G401 (cell line): ENCODE measurements at regions not wholly inside any gene's neighbourhood (a gene's known extent, or its start where the extent isn't known, plus 50 kb on each side); places are given as distances from the start of the nearest gene placed in this dataset.
"Not testable (repeated sequence)": the region's sequence is repeated elsewhere in the genome, so short reads cannot be mapped to it uniquely, and the experiment has no call there.

Experiments used
- DNase-seq: peaks from one replicate; pipeline ENCODE4 v3.0.0-alpha.2; 2015; ENCODE audit warnings: low spot score
- in situ Hi-C: cut with HindIII; loops from 2 replicates; pipeline ENCODE4 v1.10.0; 2016; ENCODE audit warnings: low sequenced_read_pairs, mixed read lengths

DNA sequence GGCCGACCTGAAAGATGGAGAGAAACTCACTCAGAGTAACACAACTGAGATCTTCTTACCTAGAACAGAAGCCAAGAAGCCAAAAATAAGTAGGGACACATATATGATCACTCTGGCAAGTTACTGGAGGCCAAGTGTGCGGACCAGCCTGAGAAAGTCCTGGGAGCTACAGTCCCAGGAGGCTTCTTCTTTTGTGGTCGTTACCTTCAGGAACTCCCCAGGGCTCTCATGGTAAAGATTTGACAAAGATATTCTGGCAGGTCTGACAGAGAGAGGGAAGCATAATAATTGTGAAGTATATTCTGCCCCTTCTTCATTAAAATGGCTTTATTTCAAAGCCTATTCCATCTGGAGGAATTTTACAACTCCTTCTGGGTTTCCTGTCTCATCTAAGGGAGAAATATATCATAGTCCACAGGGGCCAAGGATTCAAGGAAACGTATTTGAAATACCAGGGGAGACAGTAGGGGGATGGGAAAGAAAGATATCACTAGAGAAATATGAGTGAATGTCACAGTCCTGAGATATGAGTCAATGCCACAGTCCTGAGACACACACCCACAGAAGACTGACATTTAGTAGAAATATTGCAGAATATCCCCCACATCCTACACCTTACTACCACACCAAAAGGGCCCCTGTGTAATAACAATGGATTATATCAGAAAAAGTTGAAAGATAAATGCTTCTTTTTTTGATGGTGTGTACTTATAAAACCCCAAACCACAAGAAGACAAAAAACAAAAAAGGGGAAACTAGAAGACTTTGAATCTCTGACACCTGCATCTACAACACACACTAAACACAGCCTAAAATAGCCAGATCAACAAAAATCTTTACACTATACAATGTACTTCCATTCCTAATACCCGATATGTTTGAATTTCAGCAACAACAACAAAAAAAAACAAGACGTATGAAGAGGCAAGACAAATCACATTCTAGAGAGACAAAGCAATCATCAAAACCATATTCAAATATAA lies 594.2 kb upstream of the NRG3 start:
- in situ Hi-C loops, result no loop called here

GRCh38 chr10:81288544-81288943 lies 586.5 kb upstream of the NRG3 start:
- DNase-seq, result no peak
- in situ Hi-C loops, result no loop called here

More for the DNA sequence above, 594.2 kb upstream of the NRG3 start:
- no peak for DNase-seq

DNA sequence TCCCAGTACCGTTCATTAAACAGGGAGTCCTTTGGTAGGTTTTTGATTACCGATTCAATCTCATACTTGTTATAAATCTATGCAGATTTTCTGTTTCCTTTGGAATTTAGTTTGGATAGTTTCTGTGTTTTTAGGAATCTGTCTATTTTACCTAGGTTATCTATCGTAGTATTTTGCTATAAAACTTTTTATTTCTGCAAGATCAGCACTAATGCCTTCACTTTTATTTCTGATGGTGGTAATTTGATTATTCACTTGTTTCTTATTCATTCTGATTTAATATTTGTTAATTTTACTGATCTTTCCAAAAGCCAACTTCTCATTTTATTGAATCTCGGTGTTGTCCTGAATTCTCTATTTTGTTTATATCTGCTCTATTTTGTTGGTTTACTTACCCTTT lies 577.7 kb upstream of the NRG3 start:
- in situ Hi-C loops, result no loop called here
- no peak for DNase-seq

GRCh38 chr10:81303656-81304055 lies 571.3 kb upstream of the NRG3 start:
- in situ Hi-C loops, result no loop called here
- no peak for DNase-seq

DNA sequence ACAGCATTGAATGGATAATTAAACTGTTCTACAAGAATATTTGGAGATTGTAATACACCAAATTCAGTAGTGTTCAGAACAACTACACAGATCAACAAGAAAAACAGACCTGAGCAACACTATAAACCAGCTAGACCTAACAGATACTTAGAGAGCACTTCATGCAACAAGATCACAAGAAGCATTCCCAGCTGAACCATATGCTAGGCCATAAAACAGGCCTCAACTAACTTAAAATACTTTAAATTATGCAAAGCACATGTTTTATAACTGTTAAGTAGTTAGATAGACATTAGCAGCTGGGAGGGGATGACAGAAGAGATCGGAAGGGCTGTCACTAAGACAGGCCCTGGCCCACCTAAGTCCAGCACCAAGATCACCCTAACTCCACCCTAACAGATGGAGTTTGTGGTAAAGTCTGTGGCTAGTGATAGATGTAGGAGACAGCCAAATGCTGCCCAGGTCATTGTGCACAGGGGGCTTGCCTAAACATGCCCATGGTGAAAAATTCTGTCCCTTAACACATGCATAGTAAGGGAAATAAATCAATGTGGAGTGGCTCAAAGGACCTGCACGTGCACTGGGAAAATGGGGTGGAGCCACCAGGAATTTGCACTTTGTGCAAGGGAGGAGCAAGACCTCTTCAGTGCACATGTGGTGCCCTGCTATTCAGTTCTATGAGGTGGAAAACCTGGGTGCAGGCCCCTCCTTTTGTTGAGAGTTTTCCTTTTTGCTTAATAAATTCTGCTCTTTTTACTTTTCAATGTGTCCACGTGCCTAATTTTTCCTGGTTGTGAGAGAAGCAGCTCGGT lies 567.8 kb upstream of the NRG3 start:
- in situ Hi-C loops, result no loop called here
- DNase-seq, result no peak

DNA sequence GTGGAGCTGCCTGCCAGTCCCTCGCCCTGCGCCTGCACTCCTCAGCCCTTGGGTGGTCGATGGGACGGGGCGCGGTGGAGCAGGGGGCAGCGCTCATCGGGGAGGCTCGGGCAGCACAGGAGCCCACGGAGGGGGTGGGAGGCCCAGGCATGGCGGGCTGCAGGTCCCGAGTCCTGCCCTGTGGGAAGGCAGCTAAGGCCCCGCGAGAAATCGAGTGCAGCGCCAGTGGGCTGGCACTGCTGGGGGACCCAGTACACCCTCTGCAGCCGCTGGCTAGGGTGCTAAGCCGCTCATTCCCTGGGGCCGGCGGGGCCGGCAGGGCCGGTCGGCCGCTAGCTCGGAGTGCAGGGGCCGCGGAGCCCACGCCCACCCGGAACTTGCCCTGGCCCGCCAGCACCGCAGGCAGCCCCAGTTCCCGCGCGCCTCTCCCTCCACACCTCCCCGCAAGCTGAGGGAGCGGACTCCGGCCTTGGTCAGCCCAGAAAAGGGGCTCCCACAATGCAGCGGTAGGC lies 565.9 kb upstream of the NRG3 start:
- DNase-seq, result no peak
- in situ Hi-C loops, result no loop called here

- DNase-seq, result no peak
- in situ Hi-C loops, result no loop called here
These were observed 560.5 kb upstream of the NRG3 start for GRCh38 chr10:81314471-81314870.

DNA sequence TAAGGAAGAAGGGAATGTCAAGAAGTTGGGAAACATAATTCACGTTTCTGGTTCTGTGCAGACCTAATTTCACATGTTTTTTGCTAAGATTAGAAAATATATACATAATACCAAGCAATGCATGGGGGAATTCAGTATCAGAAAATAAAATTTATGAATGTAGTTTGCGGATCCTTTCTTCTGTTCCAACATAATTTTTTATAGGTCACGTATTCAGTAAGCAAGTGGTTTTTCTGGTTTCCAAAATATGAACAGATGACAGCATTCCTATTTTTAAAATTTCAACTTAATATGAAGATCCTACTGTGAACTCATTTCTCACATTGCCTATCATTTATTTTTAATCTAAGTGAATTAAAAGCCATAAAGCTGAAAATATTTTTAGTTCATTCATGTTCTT lies 560.0 kb upstream of the NRG3 start:
- no peak for DNase-seq
- in situ Hi-C loops, result no loop called here

DNA sequence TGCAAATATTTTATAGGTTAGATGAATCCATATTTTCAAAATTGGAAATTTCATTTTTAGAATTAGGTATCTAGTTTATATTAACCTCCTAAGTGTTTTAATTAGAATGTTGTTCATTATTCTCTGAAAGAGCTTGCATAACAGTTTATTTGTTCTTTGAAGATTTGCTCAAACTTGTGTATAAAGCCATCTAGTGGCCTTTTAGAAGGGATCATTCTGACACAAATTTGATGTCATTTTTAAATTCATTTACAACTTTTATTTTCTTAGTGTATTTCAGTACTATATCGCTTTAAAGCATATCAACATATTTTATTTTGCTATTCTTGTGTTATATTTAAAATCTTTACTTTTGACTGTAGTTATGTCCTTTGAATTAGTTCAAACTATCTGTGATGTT lies 527.0 kb upstream of the NRG3 start:
- in situ Hi-C loops, result no loop called here

DNA sequence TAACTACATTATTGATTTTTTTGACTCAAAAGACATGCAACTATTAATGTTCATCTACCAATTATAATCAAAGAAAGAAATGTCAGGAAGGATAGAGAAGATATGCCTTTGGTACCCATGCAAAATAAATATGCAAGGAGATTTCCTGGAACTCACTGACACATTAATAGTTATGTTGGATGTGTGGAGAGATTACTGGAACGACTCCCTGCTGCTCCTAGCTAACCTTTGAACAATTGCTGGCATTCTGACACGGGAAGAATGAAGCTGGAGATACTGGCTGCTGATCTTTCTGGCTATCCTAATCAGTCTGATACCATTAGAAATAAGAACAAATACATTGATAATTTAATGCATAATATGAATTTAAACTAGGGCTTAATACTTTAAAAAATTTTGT lies 507.9 kb upstream of the NRG3 start:
- in situ Hi-C loops, result no loop called here
- DNase-seq, result no peak

More for the DNA sequence above, 527.0 kb upstream of the NRG3 start:
- no peak for DNase-seq

DNA sequence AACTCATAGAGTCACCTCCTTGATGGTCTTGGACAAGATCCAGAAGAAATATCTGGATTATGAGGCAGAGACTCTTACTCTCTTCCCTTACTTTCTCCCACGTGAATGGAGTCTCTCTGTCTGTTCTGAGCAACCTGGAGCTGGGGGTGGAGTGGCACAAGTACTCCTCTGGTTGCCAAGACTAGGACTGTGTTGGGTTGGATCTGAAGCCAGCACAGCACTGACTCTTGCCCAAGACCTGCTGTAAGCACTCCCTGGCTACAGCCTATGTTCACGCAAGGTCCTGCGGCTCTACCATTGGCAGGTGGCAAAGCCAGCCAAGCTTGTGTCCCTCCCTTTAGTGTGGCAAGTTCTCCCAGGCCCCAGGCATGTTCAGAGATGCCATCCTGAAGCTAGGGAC lies 488.2 kb upstream of the NRG3 start:
- DNase-seq, result no peak
- in situ Hi-C loops, result no loop called here

DNA sequence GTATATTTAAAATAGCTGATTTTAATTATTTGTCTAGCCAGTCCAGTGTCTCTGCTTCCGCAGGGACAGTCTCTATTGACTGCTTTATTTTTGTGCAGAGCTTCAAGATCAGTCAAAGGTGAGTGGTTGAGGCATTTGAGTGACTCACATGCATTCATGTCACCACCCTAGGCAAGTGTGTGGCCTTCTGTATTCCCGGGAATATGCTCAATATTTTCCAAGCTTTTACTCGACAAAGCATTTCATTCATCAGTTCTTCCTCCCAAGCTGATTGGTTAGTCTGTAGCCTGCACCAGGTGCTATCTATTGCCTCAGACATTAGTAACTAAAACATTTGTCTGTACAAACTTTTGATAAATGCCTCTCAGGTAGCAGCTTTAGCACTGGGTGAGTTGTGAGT lies 471.5 kb upstream of the NRG3 start:
- in situ Hi-C loops, result no loop called here
- DNase-seq, result no peak

GRCh38 chr10:81405399-81405798 lies 469.6 kb upstream of the NRG3 start:
- in situ Hi-C loops, result no loop called here
- DNase-seq, result no peak

- in situ Hi-C loops, result no loop called here
- DNase-seq, result no peak
These were observed 461.0 kb upstream of the NRG3 start for GRCh38 chr10:81414038-81414437.

DNA sequence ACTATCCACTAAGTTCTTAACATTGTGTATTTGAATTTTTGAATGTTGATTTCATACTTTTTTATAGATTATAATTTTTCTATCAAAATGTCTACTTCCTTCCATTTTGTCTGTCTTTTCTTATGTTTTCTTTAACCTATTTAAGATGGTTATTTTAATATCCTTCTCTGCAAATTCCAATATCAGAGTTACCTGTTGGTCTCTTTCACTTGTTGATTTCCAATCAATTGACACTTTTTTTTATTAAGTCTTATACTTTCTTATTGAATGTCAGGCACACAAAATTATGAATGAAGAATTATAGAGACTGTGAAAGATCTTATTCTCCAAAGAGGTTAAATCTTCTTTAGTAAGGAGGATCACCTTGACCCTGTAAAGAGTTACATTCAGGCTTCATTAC lies 448.3 kb upstream of the NRG3 start:
- in situ Hi-C loops, result no loop called here

DNA sequence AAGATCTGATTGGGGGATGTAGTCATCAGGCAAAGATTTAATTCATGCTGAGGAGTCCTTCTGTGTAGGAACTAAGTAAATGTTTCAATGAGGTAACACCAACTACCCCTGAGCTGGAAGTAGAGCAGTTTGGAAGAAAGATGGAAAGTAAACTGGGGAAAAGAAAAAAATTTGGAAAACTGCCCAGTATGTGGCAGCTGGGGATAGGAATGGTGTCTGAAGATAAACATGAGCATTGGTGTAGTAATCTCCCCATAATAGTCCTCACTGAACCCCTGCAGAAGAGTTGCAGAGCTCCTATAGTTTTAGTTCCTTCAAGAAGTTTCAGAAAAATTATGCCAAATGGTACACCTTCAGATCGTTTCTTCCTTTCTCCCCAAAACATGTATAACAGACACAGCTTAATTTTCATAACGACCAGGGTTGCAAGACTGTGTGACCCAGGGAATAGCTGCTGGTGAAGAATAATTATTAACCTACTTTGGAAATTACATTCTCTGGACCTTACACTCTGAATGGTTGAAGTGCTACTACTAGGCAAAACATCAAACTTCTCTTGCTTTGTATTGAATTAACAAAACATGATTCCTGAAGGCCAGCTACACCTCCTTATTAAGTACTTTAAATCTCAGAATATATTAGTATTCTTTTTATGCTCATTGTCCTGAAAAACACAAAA lies 446.4 kb upstream of the NRG3 start:
- in situ Hi-C loops, result no loop called here
- no peak for DNase-seq

More for the DNA sequence above, 448.3 kb upstream of the NRG3 start:
- no peak for DNase-seq

DNA sequence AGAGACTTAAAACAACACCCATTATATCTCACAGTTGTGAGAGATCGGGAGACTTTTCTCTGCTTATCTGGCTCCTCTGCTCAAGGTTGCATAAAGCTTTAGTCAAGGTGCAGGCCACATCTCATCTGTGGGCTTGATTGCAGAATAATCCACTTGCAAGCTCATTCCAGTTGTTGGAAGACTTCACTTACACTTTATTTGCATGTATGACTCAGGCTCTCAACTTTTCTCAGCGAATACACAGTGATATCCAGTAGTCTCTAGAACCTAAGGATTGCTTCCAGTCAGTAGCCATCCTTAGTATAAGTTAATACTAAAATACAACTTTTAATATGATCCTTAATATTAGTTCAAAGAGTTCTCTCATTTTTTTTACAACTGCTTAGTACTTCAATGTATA lies 435.5 kb upstream of the NRG3 start:
- DNase-seq, result no peak
- in situ Hi-C loops, result no loop called here

DNA sequence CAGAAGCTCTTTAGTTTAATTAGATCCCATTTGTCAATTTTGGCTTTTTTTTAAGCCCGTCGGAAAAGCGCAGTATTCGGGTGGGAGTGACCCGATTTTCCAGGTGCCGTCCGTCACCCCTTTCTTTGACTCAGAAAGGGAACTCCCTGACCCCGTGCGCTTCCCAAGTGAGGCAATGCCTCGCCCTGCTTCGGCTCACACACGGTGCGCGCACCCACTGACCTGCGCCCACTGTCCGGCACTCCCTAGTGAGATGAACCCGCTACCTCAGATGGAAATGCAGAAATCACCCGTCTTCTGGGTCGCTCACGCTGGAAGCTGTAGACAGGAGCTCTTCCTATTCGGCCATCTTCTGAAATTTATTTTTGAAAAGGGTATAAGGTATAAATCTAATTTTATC lies 433.4 kb upstream of the NRG3 start:
- in situ Hi-C loops, DNase-seq: not testable (repeated sequence)

- in situ Hi-C loops, result no loop called here
- no peak for DNase-seq
These were observed 430.6 kb upstream of the NRG3 start for GRCh38 chr10:81444242-81444929.
